Activated naive CD4-positive, alpha-beta T cell treated with anti-CD3 and anti-CD28 coated beads, Interleukin-2, amount 50 U/mL, for 16 hours (primary cell): ENCODE measurements at regions not wholly inside any gene's neighbourhood (a gene's known extent, or its start where the extent isn't known, plus 50 kb on each side); places are given as distances from the start of the nearest gene placed in this dataset.
"Not testable (repeated sequence)": the region's sequence is repeated elsewhere in the genome, so short reads cannot be mapped to it uniquely, and the experiment has no call there.

Experiments used
- DNase-seq: peaks from one replicate; pipeline ENCODE4 v3.0.0-alpha.2; 2020

- no peak for DNase-seq
These were observed 180.2 kb upstream of the RAB6C start for GRCh38 chr2:129799036-129799958.

- no peak for DNase-seq
These were observed 179.2 kb upstream of the RAB6C start for GRCh38 chr2:129800285-129800684.

GRCh38 chr2:129800686-129801085 is 178.8 kb upstream of the RAB6C start:
- no peak for DNase-seq

GRCh38 chr2:129801575-129801974 is 177.9 kb upstream of the RAB6C start:
- DNase-seq: no peak

GRCh38 chr2:129802290-129802689 is 177.2 kb upstream of the RAB6C start:
- no peak for DNase-seq

- DNase-seq: no peak
These were observed 176.4 kb upstream of the RAB6C start for GRCh38 chr2:129803032-129803431.

- DNase-seq: no peak
These were observed 175.6 kb upstream of the RAB6C start for GRCh38 chr2:129803871-129804270.

- DNase-seq: no peak
These were observed 173.6 kb upstream of the RAB6C start for GRCh38 chr2:129805899-129806298.

GRCh38 chr2:129806317-129806716 is 173.1 kb upstream of the RAB6C start:
- no peak for DNase-seq

- DNase-seq: no peak
These were observed 172.5 kb upstream of the RAB6C start for GRCh38 chr2:129806990-129807389.

- not testable (repeated sequence) for DNase-seq
These were observed 171.7 kb upstream of the RAB6C start for GRCh38 chr2:129807642-129808338.

- DNase-seq: no peak
These were observed 168.9 kb upstream of the RAB6C start for GRCh38 chr2:129810521-129810920.

- no peak for DNase-seq
These were observed 167.4 kb upstream of the RAB6C start for GRCh38 chr2:129812071-129812470.

GRCh38 chr2:129812654-129813053 is 166.8 kb upstream of the RAB6C start:
- no peak for DNase-seq

GRCh38 chr2:129813404-129813803 is 166.1 kb upstream of the RAB6C start:
- no peak for DNase-seq

GRCh38 chr2:129816813-129817574 is 162.5 kb upstream of the RAB6C start:
- no peak for DNase-seq

- DNase-seq: no peak
These were observed 159.6 kb upstream of the RAB6C start for GRCh38 chr2:129819855-129820254.

- no peak for DNase-seq
These were observed 158.6 kb upstream of the RAB6C start for GRCh38 chr2:129820908-129821307.

GRCh38 chr2:129821445-129821844 is 158.0 kb upstream of the RAB6C start:
- DNase-seq: no peak

GRCh38 chr2:129823044-129823443 is 156.4 kb upstream of the RAB6C start:
- DNase-seq: no peak

- no peak for DNase-seq
These were observed 152.0 kb upstream of the RAB6C start for GRCh38 chr2:129827311-129828090.

- DNase-seq: no peak
These were observed 150.7 kb upstream of the RAB6C start for GRCh38 chr2:129828792-129829191.

GRCh38 chr2:129829588-129829987 is 149.9 kb upstream of the RAB6C start:
- no peak for DNase-seq
